Mesendoderm (in vitro differentiated cells): ENCODE measurements at regions not wholly inside any gene's neighbourhood (a gene's known extent, or its start where the extent isn't known, plus 50 kb on each side); places are given as distances from the start of the nearest gene placed in this dataset.
A peak's percentile ranks its signal among the peaks of the same experiment; 100 is the strongest.
"Not testable (repeated sequence)": the region's sequence is repeated elsewhere in the genome, so short reads cannot be mapped to it uniquely, and the experiment has no call there.

Experiments used
- DNase-seq: peaks from one replicate; pipeline ENCODE4 v3.0.0; 2013
- H2AK5ac ChIP-seq: 2 replicates; pipeline ENCODE4 v1.6.1; 2013; ENCODE audit warnings: low read length, inconsistent platforms
- H2BK120ac ChIP-seq: 2 replicates; pipeline ENCODE4 v1.6.1; 2013; ENCODE audit warnings: low read depth, mild to moderate bottlenecking, low read length, moderate library complexity, mixed read lengths
- H2BK15ac ChIP-seq: replicated peaks from 2 replicates; pipeline ENCODE4 v1.6.1; 2013; ENCODE audit warnings: low read depth, mild to moderate bottlenecking, moderate library complexity
- H2BK5ac ChIP-seq: 2 replicates; pipeline ENCODE4 v1.6.1; 2013; ENCODE audit warnings: low read length, inconsistent platforms
- H3K18ac ChIP-seq: 2 replicates; pipeline ENCODE4 v1.6.1; 2013; ENCODE audit warnings: mild to moderate bottlenecking, low read length, mixed read lengths
- H3K23ac ChIP-seq: one replicate; pipeline ENCODE4 v1.6.1; 2013; ENCODE audit warnings: low read length
- H3K27ac ChIP-seq: 2 replicates; pipeline ENCODE4 v1.5.1; 2013; ENCODE audit warnings: low read depth, mild to moderate bottlenecking, inconsistent platforms, low read length, moderate library complexity
- H3K27me3 ChIP-seq: 2 replicates; pipeline ENCODE4 v1.6.1; 2013; ENCODE audit warnings: low read length, control low read depth, mild to moderate bottlenecking, inconsistent platforms; ENCODE audit not compliant: insufficient read depth, poor library complexity
- H3K36me3 ChIP-seq: 2 replicates; pipeline ENCODE4 v1.6.1; 2013; ENCODE audit warnings: low read length, inconsistent platforms; ENCODE audit not compliant: control insufficient read depth, insufficient read depth
- H3K4ac ChIP-seq: one replicate; pipeline ENCODE4 v1.6.1; 2013; ENCODE audit warnings: low read depth, mild to moderate bottlenecking, low read length, moderate library complexity
- H3K4me1 ChIP-seq: 2 replicates; pipeline ENCODE4 v1.6.1; 2013; ENCODE audit warnings: low read depth, low read length, inconsistent platforms; ENCODE audit not compliant: control insufficient read depth
- H3K4me2 ChIP-seq: 2 replicates; pipeline ENCODE4 v1.6.1; 2013; ENCODE audit warnings: low read length
- H3K4me3 ChIP-seq: 2 replicates; pipeline ENCODE4 v1.5.1; 2013; ENCODE audit warnings: mild to moderate bottlenecking, low read length
- H3K56ac ChIP-seq: one replicate; pipeline ENCODE4 v1.6.1; 2013; ENCODE audit warnings: low read length
- H3K79me1 ChIP-seq: 2 replicates; pipeline ENCODE4 v1.6.1; 2013; ENCODE audit warnings: low read length, inconsistent platforms
- H3K79me2 ChIP-seq: 2 replicates; pipeline ENCODE4 v1.6.1; 2013; ENCODE audit warnings: mild to moderate bottlenecking, low read length; ENCODE audit not compliant: control insufficient read depth, insufficient read depth
- H3K9ac ChIP-seq: 2 replicates; pipeline ENCODE4 v1.6.1; 2013; ENCODE audit warnings: low read length, inconsistent platforms
- H4K5ac ChIP-seq: one replicate; pipeline ENCODE4 v1.6.1; 2013; ENCODE audit warnings: low read length
- H4K8ac ChIP-seq: one replicate; pipeline ENCODE4 v1.6.1; 2013; ENCODE audit warnings: low read depth, mild to moderate bottlenecking, control low read depth, low read length, moderate library complexity
- WGBS: extraction: QIAGEN DNeasy Blood & Tissue Kit; methylation state at CpG from one replicate; pipeline ENCODE4 v1.1.7; 2013; ENCODE audit warnings: low lambda C conversion rate, missing lambda C conversion rate; ENCODE audit not compliant: insufficient coverage; ENCODE audit errors: extremely low coverage; 5-methylcytosine and 5-hydroxymethylcytosine counted together

DNA sequence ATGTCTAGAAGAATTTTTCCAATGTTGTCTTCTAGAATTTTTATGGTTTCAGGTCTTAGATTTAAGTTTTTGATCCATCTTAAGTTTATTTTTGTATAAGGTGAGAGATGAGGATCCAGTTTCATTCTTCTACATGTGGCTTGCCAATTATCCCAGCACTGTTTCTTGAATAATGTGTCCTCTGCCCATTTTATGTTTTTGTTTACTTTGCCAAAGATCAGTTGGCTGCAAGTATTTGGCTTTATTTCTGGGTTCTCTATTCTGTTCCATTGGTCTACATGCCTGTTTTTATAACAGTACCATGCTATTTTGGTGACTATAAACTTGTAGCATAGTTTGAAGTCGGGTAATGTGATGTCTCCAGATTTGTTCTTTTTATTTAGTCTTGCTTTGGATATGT is 78.2 kb upstream of the PTPN13 start:
- H3K56ac ChIP-seq, DNase-seq, H2AK5ac ChIP-seq, H3K4me3 ChIP-seq, H4K5ac ChIP-seq, H3K79me1 ChIP-seq, H3K4me2 ChIP-seq, H3K27ac ChIP-seq, H3K36me3 ChIP-seq, H3K23ac ChIP-seq, H3K9ac ChIP-seq, H2BK5ac ChIP-seq, H2BK15ac ChIP-seq, H3K4ac ChIP-seq, H3K4me1 ChIP-seq, H3K79me2 ChIP-seq, H3K18ac ChIP-seq, H4K8ac ChIP-seq, H2BK120ac ChIP-seq, H3K27me3 ChIP-seq: not testable (repeated sequence)
- WGBS = no CpG with 5 or more reads among the region's 1 CpG

DNA sequence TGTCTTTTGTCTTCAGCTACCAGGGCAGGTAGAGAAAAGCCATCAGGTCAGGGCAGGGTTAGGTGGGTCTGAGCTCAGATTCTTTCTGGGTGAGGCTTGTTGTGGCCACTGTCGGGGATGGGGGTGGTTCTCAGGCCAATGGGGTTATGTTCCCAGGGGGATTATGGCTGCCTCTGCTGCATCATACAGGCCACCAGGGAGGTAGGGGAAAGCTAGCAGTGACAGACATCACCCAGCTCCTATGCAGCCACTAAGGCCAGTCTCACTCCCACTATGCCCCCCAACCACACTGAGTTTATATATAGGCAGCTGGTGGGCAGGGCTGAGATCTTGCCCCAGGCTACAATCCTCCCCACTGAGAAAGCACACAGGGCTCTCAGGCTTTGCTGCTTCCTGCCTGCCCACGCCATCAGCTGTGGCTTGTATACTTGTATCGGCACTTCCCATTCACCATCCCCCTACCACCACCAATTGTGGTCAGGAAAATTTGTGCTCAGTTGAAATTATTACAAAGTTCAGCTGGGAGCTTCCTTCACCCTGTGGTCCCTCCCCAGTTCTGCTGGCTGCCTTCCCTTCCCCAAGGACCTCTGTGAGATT is 72.6 kb upstream of the PTPN13 start:
- Histone ChIP-seq H3K4ac (no peak overlapping the region), H3K18ac (no peak overlapping the region), H2AK5ac (no peak overlapping the region), H2BK15ac (no peak overlapping the region), H3K56ac (no peak overlapping the region), H3K79me1 (no peaks in the 10 kb centered on the region), H4K5ac (no peak overlapping the region), H4K8ac (no peak overlapping the region), H3K27ac (no peak overlapping the region), H3K23ac (no peak overlapping the region), H3K79me2 (no peaks in the 10 kb centered on the region), H2BK5ac (no peak overlapping the region), H2BK120ac (no peak overlapping the region), H3K27me3 (no peaks in the 10 kb centered on the region), H3K4me1 (no peaks in the 10 kb centered on the region), H3K36me3 (no peaks in the 10 kb centered on the region), H3K4me2 (no peak overlapping the region), H3K9ac (no peak overlapping the region), H3K4me3 (no peak overlapping the region)
- DNase-seq = peak; percentile 40
- WGBS = no CpG with 5 or more reads among the region's 3 CpGs

DNA sequence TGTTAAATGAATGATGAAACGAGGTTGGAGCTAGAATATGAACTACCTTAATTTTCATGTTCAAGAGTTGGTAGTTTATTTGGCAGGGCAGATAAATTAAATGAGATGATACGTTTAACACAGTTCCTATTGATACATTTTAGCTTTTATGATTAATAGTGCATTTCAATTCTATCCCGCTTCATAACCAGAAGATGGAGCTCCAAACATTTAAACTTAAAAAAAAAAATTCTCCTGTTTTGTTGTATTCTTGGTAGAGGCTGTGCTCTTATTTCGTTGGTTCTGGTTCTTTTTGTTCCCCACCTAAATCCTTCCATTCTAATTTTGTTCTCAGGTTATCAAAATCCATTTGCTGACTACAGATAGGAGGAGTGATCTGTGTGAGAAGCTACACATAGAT is 71.8 kb upstream of the PTPN13 start:
- H3K4me2 ChIP-seq = no peak overlapping the region
- H4K8ac ChIP-seq = no peak overlapping the region
- H2BK5ac ChIP-seq = no peak overlapping the region
- H3K27me3 ChIP-seq = no peaks in the 10 kb centered on the region
- H3K79me1 ChIP-seq = no peaks in the 10 kb centered on the region
- DNase-seq = no peak
- no peak overlapping the region for H3K4me3 ChIP-seq
- H3K4me1 ChIP-seq = no peaks in the 10 kb centered on the region
- H3K9ac ChIP-seq = no peak overlapping the region
- H2BK120ac ChIP-seq = no peak overlapping the region
- no peak overlapping the region for H3K56ac ChIP-seq
- H4K5ac ChIP-seq = no peak overlapping the region
- no peak overlapping the region for H3K27ac ChIP-seq
- no peak overlapping the region for H3K18ac ChIP-seq
- WGBS = 100% methylated on average over 1 of the region's 4 CpGs
- H2BK15ac ChIP-seq = no peak overlapping the region
- no peaks in the 10 kb centered on the region for H3K36me3 ChIP-seq
- H3K23ac ChIP-seq = no peak overlapping the region
- H2AK5ac ChIP-seq = no peak overlapping the region
- no peak overlapping the region for H3K4ac ChIP-seq
- no peaks in the 10 kb centered on the region for H3K79me2 ChIP-seq

DNA sequence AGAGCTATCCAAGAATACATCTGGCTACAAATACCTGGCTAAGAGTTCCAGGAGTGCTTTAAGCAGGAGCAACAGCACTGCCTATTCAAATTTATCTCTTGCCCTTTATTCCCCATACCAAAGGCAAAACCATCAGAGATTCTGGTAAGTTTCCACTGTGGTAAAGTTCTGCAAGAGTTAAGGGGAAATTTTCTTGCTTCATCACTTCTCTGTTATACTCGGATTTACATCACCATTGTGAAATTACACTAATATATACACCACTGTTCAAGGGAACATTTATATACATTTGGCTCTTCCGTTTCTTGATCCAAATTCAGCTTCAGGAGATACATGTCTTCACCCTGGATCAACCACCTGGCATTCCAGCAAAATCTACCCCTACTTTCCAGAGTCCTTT is 70.8 kb upstream of the PTPN13 start:
- no peak overlapping the region for H2AK5ac ChIP-seq
- H3K23ac ChIP-seq = no peak overlapping the region
- H3K4me2 ChIP-seq = no peak overlapping the region
- H3K36me3 ChIP-seq = no peaks in the 10 kb centered on the region
- H3K27me3 ChIP-seq = no peaks in the 10 kb centered on the region
- DNase-seq = no peak
- H4K8ac ChIP-seq = no peak overlapping the region
- H3K56ac ChIP-seq = no peak overlapping the region
- H4K5ac ChIP-seq = no peak overlapping the region
- no peak overlapping the region for H3K9ac ChIP-seq
- no peaks in the 10 kb centered on the region for H3K4me1 ChIP-seq
- no peak overlapping the region for H3K4ac ChIP-seq
- H2BK5ac ChIP-seq = no peak overlapping the region
- no peaks in the 10 kb centered on the region for H3K79me1 ChIP-seq
- no peak overlapping the region for H3K18ac ChIP-seq
- no peak overlapping the region for H3K27ac ChIP-seq
- no CpG with 5 or more reads among the region's 2 CpGs for WGBS
- H3K4me3 ChIP-seq = no peak overlapping the region
- H2BK120ac ChIP-seq = no peak overlapping the region
- H3K79me2 ChIP-seq = no peaks in the 10 kb centered on the region
- no peak overlapping the region for H2BK15ac ChIP-seq

DNA sequence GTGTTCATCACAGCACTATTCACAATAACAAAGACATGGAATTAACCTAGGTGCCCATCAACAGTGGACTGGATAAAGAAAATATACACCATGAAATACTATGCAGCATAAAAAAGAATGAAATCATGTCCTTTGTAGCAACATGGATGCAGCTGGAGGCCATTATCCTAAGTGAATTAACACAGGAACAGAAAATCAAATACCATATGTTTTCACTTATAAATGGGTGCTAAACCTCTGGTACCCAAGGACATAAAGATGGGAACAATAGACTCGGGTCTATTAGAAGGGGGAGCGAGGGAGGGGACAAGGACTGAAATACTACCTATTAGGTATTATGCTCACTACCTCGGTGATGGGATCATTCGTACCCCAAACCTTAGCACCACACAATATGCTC is 66.4 kb upstream of the PTPN13 start:
- not testable (repeated sequence) for H3K27me3 ChIP-seq, DNase-seq, H3K4me1 ChIP-seq, H3K56ac ChIP-seq, H3K4me2 ChIP-seq, H3K9ac ChIP-seq, H3K36me3 ChIP-seq, H4K8ac ChIP-seq, H3K27ac ChIP-seq, H3K4me3 ChIP-seq, H2BK15ac ChIP-seq, H4K5ac ChIP-seq, H3K18ac ChIP-seq, H3K79me2 ChIP-seq, H2AK5ac ChIP-seq, H3K23ac ChIP-seq, H2BK120ac ChIP-seq, H3K4ac ChIP-seq, H3K79me1 ChIP-seq, H2BK5ac ChIP-seq
- no CpG with 5 or more reads among the region's 4 CpGs for WGBS

DNA sequence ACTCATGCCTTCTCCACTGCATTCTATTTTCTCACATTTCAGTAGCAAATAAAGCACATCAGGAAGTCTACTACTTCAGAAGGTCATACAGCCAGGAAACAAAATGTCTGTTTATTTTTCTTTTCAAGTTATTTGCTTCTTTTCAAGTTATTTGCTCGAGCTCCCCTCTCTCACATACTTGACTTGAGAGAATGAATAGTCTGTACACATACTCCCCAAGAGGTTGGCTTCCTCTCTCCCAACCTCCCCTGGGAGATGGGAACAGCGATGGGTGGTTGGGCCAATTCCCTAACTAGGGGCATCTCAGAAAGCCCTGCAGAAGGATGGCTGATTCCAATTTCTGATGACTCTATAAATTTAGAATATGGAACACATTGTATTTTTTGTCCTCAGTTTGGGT is 64.7 kb upstream of the PTPN13 start:
- Histone ChIP-seq H3K4me3 (no peak overlapping the region), H3K9ac (no peak overlapping the region), H3K4me2 (no peak overlapping the region), H2BK120ac (no peak overlapping the region), H3K23ac (no peak overlapping the region), H3K79me1 (no peaks in the 10 kb centered on the region), H3K36me3 (no peaks in the 10 kb centered on the region), H3K18ac (no peak overlapping the region), H4K5ac (no peak overlapping the region), H4K8ac (no peak overlapping the region), H3K27ac (no peak overlapping the region), H3K4me1 (no peaks in the 10 kb centered on the region), H3K56ac (no peak overlapping the region), H3K4ac (no peak overlapping the region), H3K27me3 (no peaks in the 10 kb centered on the region), H2AK5ac (no peak overlapping the region), H3K79me2 (no peaks in the 10 kb centered on the region), H2BK15ac (no peak overlapping the region), H2BK5ac (no peak overlapping the region)
- DNase-seq = no peak
- WGBS = no CpG with 5 or more reads among the region's 2 CpGs
